Neural cell (in vitro differentiated cells): ENCODE measurements at regions not wholly inside any gene's neighbourhood (a gene's known extent, or its start where the extent isn't known, plus 50 kb on each side); places are given as distances from the start of the nearest gene placed in this dataset.

Source experiments
- CTCF ChIP-seq: fragments of 450-650 bp; IDR thresholded peaks from 2 replicates; pipeline ENCODE4 v1.5.1; 2014; ENCODE audit warnings: antibody characterized with exemption, mild to moderate bottlenecking, moderate library complexity; ENCODE audit not compliant: poor library complexity, severe bottlenecking
- EP300 ChIP-seq: fragments of 450-650 bp; conservative IDR thresholded peaks from 2 replicates; pipeline ENCODE4 v1.6.1; 2014; ENCODE audit warnings: antibody characterized with exemption, mild to moderate bottlenecking, moderate library complexity; ENCODE audit not compliant: poor library complexity, severe bottlenecking
- EZH2 ChIP-seq: fragments of 200-600, 300-800 bp; shearing (Covaris generic), sonication (generic); IDR thresholded peaks from 2 replicates; pipeline ENCODE4 v1.6.1; 2014; ENCODE audit warnings: antibody characterized with exemption, low read length, borderline replicate concordance, mild to moderate bottlenecking; ENCODE audit not compliant: insufficient read depth, poor library complexity, severe bottlenecking

- TF ChIP-seq CTCF (no peak), EP300 (peak; percentile 36), EZH2 (no peak)
These were observed 973.8 kb downstream of the ROBO2 start for GRCh38 chr3:78013653-78014052.
